SK-N-SH (cell line): ENCODE measurements at regions not wholly inside any gene's neighbourhood (a gene's known extent, or its start where the extent isn't known, plus 50 kb on each side); places are given as distances from the start of the nearest gene placed in this dataset.

Experiments
- CTCF ChIA-PET: fragments of 300-600, 350-600 bp; formaldehyde crosslinking; extraction: SDS; loops from one replicate; lab custom pipeline; 2021; lab: Yijun Ruan, JAX
- POLR2A ChIA-PET: fragments of 350-600 bp; sonication (Branson Sonifier 250); formaldehyde crosslinking; extraction: SDS; loops from one replicate; lab custom pipeline; 2020; ENCODE audit warnings: antibody characterized with exemption, inconsistent platforms; lab: Yijun Ruan, JAX
- DNase-seq: peaks from one replicate; pipeline ENCODE4 v3.0.0; 2012
- H2AFZ ChIP-seq: fragments of 200-600 bp; sonication (generic); 2 replicates; pipeline ENCODE4 v1.8.1; 2016; ENCODE audit warnings: antibody characterized with exemption, mild to moderate bottlenecking, low read depth
- H3F3A ChIP-seq: fragments of 200-600 bp; sonication (generic); replicated peaks from 2 replicates; pipeline ENCODE3; 2016; ENCODE audit warnings: antibody characterized with exemption, mild to moderate bottlenecking; ENCODE audit not compliant: insufficient read depth
- H3K27ac ChIP-seq, 2 experiments: fragments of 200-500 bp in 1 of 2; fragments of 200-600 bp in 1 of 2; sonication (Bioruptor generic) in 1 of 2; sonication (generic), shearing (Covaris generic) in 1 of 2; 2 replicates each; pipeline versions ENCODE4 v1.5.1 to v1.6.1; 2014 to 2016; ENCODE audit warnings: low read depth in 2 of 2, inconsistent platforms in 1 of 2, low read length in 1 of 2, mild to moderate bottlenecking in 1 of 2, mixed read lengths in 1 of 2
- H3K27me3 ChIP-seq: fragments of 200-600 bp; sonication (generic), shearing (Covaris generic); 2 replicates; pipeline ENCODE4 v1.6.1; 2016; ENCODE audit warnings: mixed run types; ENCODE audit not compliant: insufficient read depth
- H3K36me3 ChIP-seq, 2 experiments: fragments of 200-500 bp in 1 of 2; fragments of 200-600 bp in 1 of 2; sonication (Bioruptor generic) in 1 of 2; sonication (generic) in 1 of 2; replicated peaks in 1 of 2; 2 replicates each; pipeline versions ENCODE3 to v1.5.1; 2014 to 2016; ENCODE audit warnings: low read length in 1 of 2, mild to moderate bottlenecking in 1 of 2; ENCODE audit not compliant: insufficient read depth in 2 of 2, control insufficient read depth in 1 of 2
- H3K4me1 ChIP-seq, 2 experiments: fragments of 200-500 bp in 1 of 2; fragments of 200-600 bp in 1 of 2; sonication (Bioruptor generic) in 1 of 2; sonication (generic), shearing (Covaris generic) in 1 of 2; 2 replicates each; pipeline versions ENCODE4 v1.5.1 to v1.6.1; 2014 to 2016; ENCODE audit warnings: low read depth in 1 of 2, low read length in 1 of 2, mixed run types in 1 of 2; ENCODE audit not compliant: insufficient read depth in 2 of 2, control insufficient read depth in 1 of 2
- H3K4me2 ChIP-seq: fragments of 200-600 bp; sonication (generic), shearing (Covaris generic); 2 replicates; pipeline ENCODE4 v1.6.1; 2017; ENCODE audit warnings: mixed run types
- H3K4me3 ChIP-seq, 2 experiments: fragments of 200-500 bp in 1 of 2; fragments of 200-600 bp in 1 of 2; sonication (Bioruptor generic) in 1 of 2; sonication (generic), shearing (Covaris generic) in 1 of 2; 2 replicates each; pipeline versions ENCODE4 v1.5.1 to v1.8.1; 2014 to 2016; ENCODE audit warnings: low read depth in 2 of 2, inconsistent platforms in 1 of 2, low read length in 1 of 2, mild to moderate bottlenecking in 1 of 2, mixed read lengths in 1 of 2, moderate library complexity in 1 of 2
- H3K79me2 ChIP-seq: fragments of 200-600 bp; sonication (generic); 2 replicates; pipeline ENCODE4 v1.8.1; 2017; ENCODE audit warnings: mild to moderate bottlenecking; ENCODE audit not compliant: insufficient read depth
- H3K9ac ChIP-seq: fragments of 200-600 bp; sonication (generic); 2 replicates; pipeline ENCODE4 v1.6.1; 2017; ENCODE audit warnings: mixed run types
- H3K9me2 ChIP-seq: fragments of 200-600 bp; sonication (generic); 2 replicates; pipeline ENCODE4 v1.6.1; 2017; ENCODE audit warnings: mixed run types
- H3K9me3 ChIP-seq: fragments of 200-600 bp; sonication (generic); 2 replicates; pipeline ENCODE4 v1.6.1; 2017; ENCODE audit warnings: mixed run types, mild to moderate bottlenecking, moderate library complexity
- H4K20me1 ChIP-seq: fragments of 200-600 bp; sonication (generic); 2 replicates; pipeline ENCODE4 v1.6.1; 2017; ENCODE audit warnings: mild to moderate bottlenecking, mixed run types; ENCODE audit not compliant: insufficient read depth
- CHD2 ChIP-seq: fragments of 150-350 bp; IDR thresholded peaks from 2 replicates; pipeline ENCODE4 v1.6.1; 2018; ENCODE audit warnings: low read length; ENCODE audit not compliant: partially characterized antibody
- ELF1 ChIP-seq: IDR thresholded peaks from 2 replicates; pipeline ENCODE4 v1.4.0; 2012
- EZH2phosphoT487 ChIP-seq: fragments of 200-600 bp; sonication (generic); IDR thresholded peaks from 2 replicates; pipeline ENCODE4 v1.6.1; 2017; ENCODE audit warnings: low read depth, mixed run types, mild to moderate bottlenecking, antibody characterized with exemption, moderate library complexity, borderline replicate concordance
- FOSL2 ChIP-seq: IDR thresholded peaks from 2 replicates; pipeline ENCODE4 v1.4.0; 2012; ENCODE audit warnings: low read depth, mild to moderate bottlenecking, moderate library complexity, borderline replicate concordance
- GATA2 ChIP-seq: sonication (generic); formaldehyde crosslinking; IDR thresholded peaks from 2 replicates; pipeline ENCODE4 v1.5.0; 2020; ENCODE audit warnings: mild to moderate bottlenecking, missing genetic modification reagents
- JUND ChIP-seq: IDR thresholded peaks from 2 replicates; pipeline ENCODE4 v1.4.0; 2012
- MEF2A ChIP-seq: IDR thresholded peaks from 2 replicates; pipeline ENCODE4 v1.4.0; 2012; ENCODE audit warnings: low read depth, borderline replicate concordance
- NFIC ChIP-seq: IDR thresholded peaks from 2 replicates; pipeline ENCODE4 v1.4.0; 2012; ENCODE audit warnings: borderline replicate concordance
- RAD21 ChIP-seq: IDR thresholded peaks from 2 replicates; pipeline ENCODE4 v1.6.1; 2012; ENCODE audit warnings: mild to moderate bottlenecking, low read length
- SIN3A ChIP-seq: IDR thresholded peaks from 2 replicates; pipeline ENCODE4 v1.6.1; 2012; ENCODE audit warnings: low read depth, mild to moderate bottlenecking, low read length, moderate library complexity, borderline replicate concordance
- SMC3 ChIP-seq: IDR thresholded peaks from 2 replicates; pipeline ENCODE4 v1.6.1; 2012; ENCODE audit warnings: low read depth, low read length, improper control_type of control experiment
- TEAD4 ChIP-seq: IDR thresholded peaks from 2 replicates; pipeline ENCODE4 v1.4.0; 2012; ENCODE audit warnings: mild to moderate bottlenecking, borderline replicate concordance; ENCODE audit not compliant: insufficient read depth
- YY1 ChIP-seq: IDR thresholded peaks from 2 replicates; pipeline ENCODE4 v1.4.0; 2012; ENCODE audit warnings: low read depth, mild to moderate bottlenecking
- WGBS: methylation state at CpG from one replicate; pipeline ENCODE4 v1.1.6; 2017; ENCODE audit warnings: low lambda C conversion rate; 5-methylcytosine and 5-hydroxymethylcytosine counted together
- TF ChIP-seq, protein P1 (sequence below): IDR thresholded peaks from 2 replicates; pipeline ENCODE4; 2012
- TF ChIP-seq, protein P2 (sequence below): fragments of 200-600 bp; sonication (generic); IDR thresholded peaks from 2 replicates; pipeline ENCODE4 v1.6.1; 2017; ENCODE audit warnings: antibody characterized with exemption, mild to moderate bottlenecking, moderate library complexity
- TF ChIP-seq, protein P3 (sequence below): fragments of 150-350 bp; IDR thresholded peaks from 2 replicates; pipeline ENCODE4 v1.6.1; 2017; ENCODE audit warnings: antibody characterized with exemption, low read length, low read depth, borderline replicate concordance
- TF ChIP-seq, protein P4 (sequence below): IDR thresholded peaks from 2 replicates; pipeline ENCODE4 v1.4.0; 2012; ENCODE audit warnings: low read depth

DNA sequence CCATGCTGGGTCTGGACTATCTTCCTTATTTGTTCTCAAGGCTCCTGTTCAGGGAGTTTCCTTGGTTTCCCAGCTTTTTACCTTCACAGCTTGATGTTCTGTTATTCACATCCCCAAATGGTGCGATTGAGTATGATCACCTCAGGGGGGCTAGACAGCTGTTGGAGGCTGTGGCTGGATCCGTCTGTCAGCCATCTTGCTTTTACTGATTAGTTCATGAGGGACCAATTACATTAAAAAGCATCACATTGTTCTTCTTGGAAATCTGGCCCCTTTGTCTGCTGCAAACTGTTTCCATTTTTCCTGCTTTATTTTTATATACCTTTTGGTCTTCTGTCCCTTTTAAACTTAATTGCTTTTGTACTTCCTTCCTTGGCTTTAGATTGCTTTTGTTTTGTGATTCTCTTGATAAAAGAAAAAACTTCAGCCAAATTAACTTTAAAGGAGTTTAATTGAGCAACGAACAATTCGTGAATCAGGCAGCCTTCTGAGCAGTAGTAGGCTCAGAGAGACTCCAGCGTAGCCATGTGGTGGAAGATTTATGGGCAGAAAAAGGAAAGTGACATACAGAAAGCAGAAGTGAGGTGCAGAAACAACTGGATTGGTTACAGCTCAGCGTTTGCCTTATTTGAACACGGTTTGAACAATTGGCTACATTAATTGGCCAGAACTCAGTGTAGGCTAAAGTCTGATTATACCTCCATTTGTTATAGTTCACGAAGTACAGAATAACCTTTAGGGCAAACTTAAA lies 208.7 kb downstream of the AEBP2 start (continued):
- TF ChIP-seq CHD2: no peak

DNA sequence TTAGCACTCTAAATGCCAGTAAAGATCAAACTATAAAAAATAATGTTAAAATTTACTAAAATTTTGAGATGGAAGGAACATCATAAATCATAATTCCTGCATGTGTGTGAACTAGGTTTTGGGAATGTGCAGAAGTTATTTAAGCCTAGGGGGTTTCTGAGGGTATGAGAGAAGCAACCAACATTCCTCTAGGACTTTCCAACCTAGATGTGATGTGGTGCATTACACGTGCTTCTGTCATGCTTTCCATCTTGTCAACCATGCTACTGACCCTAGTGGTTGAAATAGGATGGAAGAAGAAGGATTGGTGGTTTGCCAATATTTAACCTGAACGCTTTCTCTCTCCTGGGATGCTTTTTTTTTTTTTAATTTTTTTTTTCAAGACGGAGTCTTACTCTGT lies 209.3 kb downstream of the AEBP2 start:
- peaks cover 3% of the 10 kb centered on the region; the same call in 1 of the 2 replicates for H3K9me3 ChIP-seq
- no peaks in the 10 kb centered on the region for H3K9me2 ChIP-seq
- 74% methylated on average over 3 of the region's 3 CpGs for WGBS
- no peaks in the 10 kb centered on the region; a peak in 1 of 4 replicates for H3K4me1 ChIP-seq
- H2AFZ ChIP-seq: no peak overlapping the region
- no peaks in the 10 kb centered on the region for H3K27me3 ChIP-seq
- no peak overlapping the region for H3K27ac ChIP-seq
- no peaks in the 10 kb centered on the region for H3K79me2 ChIP-seq
- DNase-seq: no peak
- no peak overlapping the region for H3K9ac ChIP-seq
- no peaks in the 10 kb centered on the region for H3K36me3 ChIP-seq
- TF ChIP-seq RAD21 (no peak), EZH2phosphoT487 (no peak), YY1 (no peak), ELF1 (no peak), FOSL2 (no peak), JUND (no peak), SIN3A (no peak), NFIC (no peak), MEF2A (no peak), GATA2 (CRISPR knock-in tag) (no peak), TEAD4 (no peak), SMC3 (no peak)
- TF ChIP-seq, protein P1, sequence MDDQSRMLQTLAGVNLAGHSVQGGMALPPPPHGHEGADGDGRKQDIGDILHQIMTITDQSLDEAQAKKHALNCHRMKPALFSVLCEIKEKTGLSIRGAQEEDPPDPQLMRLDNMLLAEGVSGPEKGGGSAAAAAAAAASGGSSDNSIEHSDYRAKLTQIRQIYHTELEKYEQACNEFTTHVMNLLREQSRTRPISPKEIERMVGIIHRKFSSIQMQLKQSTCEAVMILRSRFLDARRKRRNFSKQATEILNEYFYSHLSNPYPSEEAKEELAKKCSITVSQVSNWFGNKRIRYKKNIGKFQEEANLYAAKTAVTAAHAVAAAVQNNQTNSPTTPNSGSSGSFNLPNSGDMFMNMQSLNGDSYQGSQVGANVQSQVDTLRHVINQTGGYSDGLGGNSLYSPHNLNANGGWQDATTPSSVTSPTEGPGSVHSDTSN: no peak
- TF ChIP-seq, protein P2, sequence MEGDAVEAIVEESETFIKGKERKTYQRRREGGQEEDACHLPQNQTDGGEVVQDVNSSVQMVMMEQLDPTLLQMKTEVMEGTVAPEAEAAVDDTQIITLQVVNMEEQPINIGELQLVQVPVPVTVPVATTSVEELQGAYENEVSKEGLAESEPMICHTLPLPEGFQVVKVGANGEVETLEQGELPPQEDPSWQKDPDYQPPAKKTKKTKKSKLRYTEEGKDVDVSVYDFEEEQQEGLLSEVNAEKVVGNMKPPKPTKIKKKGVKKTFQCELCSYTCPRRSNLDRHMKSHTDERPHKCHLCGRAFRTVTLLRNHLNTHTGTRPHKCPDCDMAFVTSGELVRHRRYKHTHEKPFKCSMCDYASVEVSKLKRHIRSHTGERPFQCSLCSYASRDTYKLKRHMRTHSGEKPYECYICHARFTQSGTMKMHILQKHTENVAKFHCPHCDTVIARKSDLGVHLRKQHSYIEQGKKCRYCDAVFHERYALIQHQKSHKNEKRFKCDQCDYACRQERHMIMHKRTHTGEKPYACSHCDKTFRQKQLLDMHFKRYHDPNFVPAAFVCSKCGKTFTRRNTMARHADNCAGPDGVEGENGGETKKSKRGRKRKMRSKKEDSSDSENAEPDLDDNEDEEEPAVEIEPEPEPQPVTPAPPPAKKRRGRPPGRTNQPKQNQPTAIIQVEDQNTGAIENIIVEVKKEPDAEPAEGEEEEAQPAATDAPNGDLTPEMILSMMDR: no peak; the same call in 1 of the 2 replicates
- TF ChIP-seq, protein P3, sequence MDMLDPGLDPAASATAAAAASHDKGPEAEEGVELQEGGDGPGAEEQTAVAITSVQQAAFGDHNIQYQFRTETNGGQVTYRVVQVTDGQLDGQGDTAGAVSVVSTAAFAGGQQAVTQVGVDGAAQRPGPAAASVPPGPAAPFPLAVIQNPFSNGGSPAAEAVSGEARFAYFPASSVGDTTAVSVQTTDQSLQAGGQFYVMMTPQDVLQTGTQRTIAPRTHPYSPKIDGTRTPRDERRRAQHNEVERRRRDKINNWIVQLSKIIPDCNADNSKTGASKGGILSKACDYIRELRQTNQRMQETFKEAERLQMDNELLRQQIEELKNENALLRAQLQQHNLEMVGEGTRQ: no peak
- TF ChIP-seq, protein P4, sequence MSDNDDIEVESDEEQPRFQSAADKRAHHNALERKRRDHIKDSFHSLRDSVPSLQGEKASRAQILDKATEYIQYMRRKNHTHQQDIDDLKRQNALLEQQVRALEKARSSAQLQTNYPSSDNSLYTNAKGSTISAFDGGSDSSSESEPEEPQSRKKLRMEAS: no peak
- ChIA-PET POLR2A (no interaction called here), CTCF (interaction anchor here (1.7 kb wide), 1 partner anchor 9 kb away, joined by 3 read pairs; no protein-coding TSS in a partner anchor)
- H3F3A ChIP-seq: no peaks in the 10 kb centered on the region
- H3K4me2 ChIP-seq: no peak overlapping the region
- no peak overlapping the region for H3K4me3 ChIP-seq
- H4K20me1 ChIP-seq: no peaks in the 10 kb centered on the region
